ENCODE measurements at regions not wholly inside any gene's neighbourhood (a gene's known extent, or its start where the extent isn't known, plus 50 kb on each side); places are given as distances from the start of the nearest gene placed in this dataset.

GRCh38 chr4:56219447-56219846, 167.8 kb downstream of the AASDH start:
- Histone ChIP-seq H3K27ac (ENCODE audit: low read length) (no peak overlapping the region), H3K36me3 (ENCODE audit: control insufficient read depth, low read depth, low read length) (no peaks in the 10 kb centered on the region), H3K4me1 (ENCODE audit: control insufficient read depth, low read depth, low read length) (peaks cover 17% of the 10 kb centered on the region), H3K27me3 (ENCODE audit: control insufficient read depth, insufficient read depth, low read length) (no peaks in the 10 kb centered on the region), H3K9me3 (ENCODE audit: control insufficient read depth, low read depth, low read length) (no peaks in the 10 kb centered on the region), H3K4me3 (ENCODE audit: low read length) (no peak overlapping the region), H3K9ac (ENCODE audit: low read length) (no peak overlapping the region)

GRCh38 chr4:56218230-56218895, 168.9 kb downstream of the AASDH start:
- H3K27ac ChIP-seq (ENCODE audit: low read length), result no peak overlapping the region
- no peak overlapping the region for H3K4me3 ChIP-seq (ENCODE audit: low read length)
- H3K36me3 ChIP-seq (ENCODE audit: control insufficient read depth, low read depth, low read length), result no peaks in the 10 kb centered on the region
- H3K9ac ChIP-seq (ENCODE audit: low read length), result no peak overlapping the region
- H3K4me1 ChIP-seq (ENCODE audit: control insufficient read depth, low read depth, low read length), result peaks cover 17% of the 10 kb centered on the region
- H3K9me3 ChIP-seq (ENCODE audit: control insufficient read depth, low read depth, low read length), result no peaks in the 10 kb centered on the region
- peaks cover 4% of the 10 kb centered on the region for H3K27me3 ChIP-seq (ENCODE audit: control insufficient read depth, insufficient read depth, low read length)

- Histone ChIP-seq H3K9me3 (ENCODE audit: control insufficient read depth, low read depth, low read length) (no peaks in the 10 kb centered on the region), H3K36me3 (ENCODE audit: control insufficient read depth, low read depth, low read length) (no peaks in the 10 kb centered on the region)
These were observed 169.9 kb downstream of the AASDH start for GRCh38 chr4:56217343-56217890.

GRCh38 chr4:56215901-56216300, 171.4 kb downstream of the AASDH start:
- Histone ChIP-seq H3K4me1 (ENCODE audit: control insufficient read depth, low read depth, low read length) (peaks cover 17% of the 10 kb centered on the region), H3K36me3 (ENCODE audit: control insufficient read depth, low read depth, low read length) (no peaks in the 10 kb centered on the region), H3K4me3 (ENCODE audit: low read length) (no peak overlapping the region), H3K27ac (ENCODE audit: low read length) (no peak overlapping the region), H3K9me3 (ENCODE audit: control insufficient read depth, low read depth, low read length) (peaks cover 8% of the 10 kb centered on the region), H3K27me3 (ENCODE audit: control insufficient read depth, insufficient read depth, low read length) (peaks cover 25% of the 10 kb centered on the region), H3K9ac (ENCODE audit: low read length) (no peak overlapping the region)

More at GRCh38 chr4:56217343-56217890, 169.9 kb downstream of the AASDH start:
- no peak overlapping the region for H3K9ac ChIP-seq (ENCODE audit: low read length)
- no peak overlapping the region for H3K27ac ChIP-seq (ENCODE audit: low read length)
- no peak overlapping the region for H3K4me3 ChIP-seq (ENCODE audit: low read length)
- peaks cover 10% of the 10 kb centered on the region for H3K27me3 ChIP-seq (ENCODE audit: control insufficient read depth, insufficient read depth, low read length)
- peaks cover 17% of the 10 kb centered on the region for H3K4me1 ChIP-seq (ENCODE audit: control insufficient read depth, low read depth, low read length)

GRCh38 chr4:56215141-56215783, 172.0 kb downstream of the AASDH start:
- no peak overlapping the region for H3K9ac ChIP-seq (ENCODE audit: low read length)
- no peak overlapping the region for H3K27ac ChIP-seq (ENCODE audit: low read length)
- peaks cover 8% of the 10 kb centered on the region for H3K9me3 ChIP-seq (ENCODE audit: control insufficient read depth, low read depth, low read length)
- H3K4me1 ChIP-seq (ENCODE audit: control insufficient read depth, low read depth, low read length), result peaks cover 18% of the 10 kb centered on the region
- no peak overlapping the region for H3K4me3 ChIP-seq (ENCODE audit: low read length)
- H3K27me3 ChIP-seq (ENCODE audit: control insufficient read depth, insufficient read depth, low read length), result peaks cover 26% of the 10 kb centered on the region
- no peaks in the 10 kb centered on the region for H3K36me3 ChIP-seq (ENCODE audit: control insufficient read depth, low read depth, low read length)

- Histone ChIP-seq H3K36me3 (ENCODE audit: control insufficient read depth, low read depth, low read length) (no peaks in the 10 kb centered on the region), H3K27me3 (ENCODE audit: control insufficient read depth, insufficient read depth, low read length) (peaks cover 44% of the 10 kb centered on the region), H3K9ac (ENCODE audit: low read length) (no peak overlapping the region), H3K27ac (ENCODE audit: low read length) (no peak overlapping the region), H3K9me3 (ENCODE audit: control insufficient read depth, low read depth, low read length) (peaks cover 8% of the 10 kb centered on the region), H3K4me3 (ENCODE audit: low read length) (no peak overlapping the region), H3K4me1 (ENCODE audit: control insufficient read depth, low read depth, low read length) (peaks cover 20% of the 10 kb centered on the region)
These were observed 173.7 kb downstream of the AASDH start for GRCh38 chr4:56213543-56213942.

- Histone ChIP-seq H3K27me3 (ENCODE audit: control insufficient read depth, insufficient read depth, low read length) (peaks cover 51% of the 10 kb centered on the region), H3K9ac (ENCODE audit: low read length) (no peak overlapping the region), H3K4me1 (ENCODE audit: control insufficient read depth, low read depth, low read length) (peaks cover 19% of the 10 kb centered on the region)
These were observed 174.5 kb downstream of the AASDH start for GRCh38 chr4:56212774-56213173.

GRCh38 chr4:56211202-56211601, 176.1 kb downstream of the AASDH start:
- Histone ChIP-seq H3K9ac (ENCODE audit: low read length) (no peak overlapping the region), H3K9me3 (ENCODE audit: control insufficient read depth, low read depth, low read length) (peaks cover 8% of the 10 kb centered on the region), H3K4me3 (ENCODE audit: low read length) (no peak overlapping the region), H3K36me3 (ENCODE audit: control insufficient read depth, low read depth, low read length) (no peaks in the 10 kb centered on the region), H3K27ac (ENCODE audit: low read length) (no peak overlapping the region), H3K27me3 (ENCODE audit: control insufficient read depth, insufficient read depth, low read length) (peaks cover 65% of the 10 kb centered on the region), H3K4me1 (ENCODE audit: control insufficient read depth, low read depth, low read length) (peaks cover 13% of the 10 kb centered on the region)

More at GRCh38 chr4:56212774-56213173, 174.5 kb downstream of the AASDH start:
- Histone ChIP-seq H3K4me3 (ENCODE audit: low read length) (no peak overlapping the region), H3K9me3 (ENCODE audit: control insufficient read depth, low read depth, low read length) (peaks cover 8% of the 10 kb centered on the region), H3K36me3 (ENCODE audit: control insufficient read depth, low read depth, low read length) (no peaks in the 10 kb centered on the region), H3K27ac (ENCODE audit: low read length) (no peak overlapping the region)

GRCh38 chr4:56210397-56210796, 176.9 kb downstream of the AASDH start:
- Histone ChIP-seq H3K9me3 (ENCODE audit: control insufficient read depth, low read depth, low read length) (peaks cover 8% of the 10 kb centered on the region), H3K4me1 (ENCODE audit: control insufficient read depth, low read depth, low read length) (peaks cover 5% of the 10 kb centered on the region), H3K27ac (ENCODE audit: low read length) (no peak overlapping the region), H3K9ac (ENCODE audit: low read length) (no peak overlapping the region), H3K36me3 (ENCODE audit: control insufficient read depth, low read depth, low read length) (no peaks in the 10 kb centered on the region), H3K27me3 (ENCODE audit: control insufficient read depth, insufficient read depth, low read length) (peaks cover 68% of the 10 kb centered on the region), H3K4me3 (ENCODE audit: low read length) (no peak overlapping the region)

- no peaks in the 10 kb centered on the region for H3K36me3 ChIP-seq (ENCODE audit: control insufficient read depth, low read depth, low read length)
- H3K27me3 ChIP-seq (ENCODE audit: control insufficient read depth, insufficient read depth, low read length), result peaks cover 68% of the 10 kb centered on the region
- H3K4me3 ChIP-seq (ENCODE audit: low read length), result no peak overlapping the region
These were observed 177.5 kb downstream of the AASDH start for GRCh38 chr4:56209767-56210166.

GRCh38 chr4:56208103-56208502, 179.2 kb downstream of the AASDH start:
- Histone ChIP-seq H3K27me3 (ENCODE audit: control insufficient read depth, insufficient read depth, low read length) (peaks cover 64% of the 10 kb centered on the region), H3K4me3 (ENCODE audit: low read length) (no peak overlapping the region), H3K36me3 (ENCODE audit: control insufficient read depth, low read depth, low read length) (no peaks in the 10 kb centered on the region), H3K4me1 (ENCODE audit: control insufficient read depth, low read depth, low read length) (peaks cover 3% of the 10 kb centered on the region), H3K9me3 (ENCODE audit: control insufficient read depth, low read depth, low read length) (peaks cover 8% of the 10 kb centered on the region), H3K27ac (ENCODE audit: low read length) (no peak overlapping the region), H3K9ac (ENCODE audit: low read length) (no peak overlapping the region)

More at GRCh38 chr4:56209767-56210166, 177.5 kb downstream of the AASDH start:
- Histone ChIP-seq H3K9ac (ENCODE audit: low read length) (no peak overlapping the region), H3K27ac (ENCODE audit: low read length) (no peak overlapping the region), H3K4me1 (ENCODE audit: control insufficient read depth, low read depth, low read length) (peaks cover 3% of the 10 kb centered on the region), H3K9me3 (ENCODE audit: control insufficient read depth, low read depth, low read length) (peaks cover 8% of the 10 kb centered on the region)
